ENCODE measurements at regions not wholly inside any gene's neighbourhood (a gene's known extent, or its start where the extent isn't known, plus 50 kb on each side); places are given as distances from the start of the nearest gene placed in this dataset.
A peak's percentile ranks its signal among the peaks of the same experiment; 100 is the strongest.

DNA sequence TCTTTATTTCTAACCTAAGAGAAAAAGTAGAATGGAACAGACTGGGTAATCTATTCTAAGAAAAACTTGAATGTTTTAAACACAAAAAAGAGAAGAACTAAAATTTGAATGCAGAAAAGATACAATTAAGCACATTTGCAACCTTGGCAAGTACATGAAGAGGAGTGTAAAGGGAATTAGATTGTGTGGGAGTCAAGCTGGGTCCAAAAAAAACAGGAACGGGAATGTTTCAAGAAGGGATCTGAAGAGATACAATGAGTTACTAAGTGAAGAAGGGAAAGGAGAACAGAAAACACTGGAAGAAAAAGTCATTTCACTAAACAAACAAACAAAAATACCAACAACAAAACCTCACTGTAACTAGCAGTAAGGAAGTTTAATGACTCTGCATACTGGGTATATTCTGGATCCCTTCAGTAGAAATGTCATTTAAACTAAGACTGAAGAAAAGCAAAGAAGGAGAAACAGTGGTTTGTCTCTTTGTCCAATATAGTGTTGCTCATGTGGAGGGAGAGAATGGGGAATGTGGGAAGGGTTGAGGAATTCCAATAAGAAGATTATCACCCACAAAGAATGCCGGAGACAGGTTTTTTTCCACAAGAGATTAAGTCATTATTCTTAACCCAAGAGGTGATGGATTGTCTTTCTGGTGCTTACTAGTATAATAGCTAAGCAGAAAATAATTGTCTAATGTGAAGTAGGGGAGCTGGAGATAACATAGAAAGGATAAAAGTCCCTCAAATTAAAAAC is 50.4 kb upstream of the PTPN13 start:
- TF ChIP-seq CTCF (conservative IDR thresholded peaks at IDR 0.05; ENCODE audit: low read depth, low read length), result no peak
- no peak overlapping the region for H3K4me3 ChIP-seq (ENCODE audit: low read length)
- DNase-seq (ENCODE audit: low read depth), result peak; percentile 75

DNA sequence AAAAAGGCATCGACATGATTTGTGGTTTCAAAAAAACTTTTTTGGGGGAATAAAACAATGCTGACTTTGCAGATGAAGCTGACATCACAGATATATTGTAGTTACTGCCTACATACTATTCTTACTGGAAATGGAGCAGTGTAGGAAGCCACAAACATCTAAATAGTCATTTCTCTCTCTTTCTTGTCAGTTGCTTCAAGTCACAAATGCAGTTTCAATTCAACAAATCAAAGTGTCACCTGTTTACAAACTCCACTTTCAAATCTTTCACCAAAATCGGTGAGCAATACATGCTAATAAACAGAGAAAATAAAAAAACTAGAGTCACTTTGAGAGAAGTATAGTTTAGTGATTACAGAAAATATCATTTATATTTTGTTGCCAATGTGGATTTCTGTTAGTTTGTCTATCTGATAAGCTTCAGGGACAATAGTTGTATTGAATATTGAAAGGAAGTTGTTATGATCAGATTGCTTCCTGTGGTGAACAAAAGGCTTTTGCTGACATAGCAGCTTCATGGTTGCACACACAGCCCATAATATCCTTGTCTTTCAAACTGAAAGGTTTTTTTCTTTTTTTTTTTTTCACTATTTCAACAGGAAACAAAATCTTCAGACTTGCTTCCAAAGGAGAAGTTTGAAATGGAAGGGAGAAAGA is 49.7 kb upstream of the PTPN13 start:
- DNase-seq (ENCODE audit: low read depth), result no peak
- no peak overlapping the region for H3K4me3 ChIP-seq (ENCODE audit: low read length)

More for the DNA sequence above, 49.7 kb upstream of the PTPN13 start:
- TF ChIP-seq CTCF (conservative IDR thresholded peaks at IDR 0.05; ENCODE audit: low read depth, low read length), result no peak

Measured in retinal pigment epithelial cell (primary cell).